ENCODE measurements at regions not wholly inside any gene's neighbourhood (a gene's known extent, or its start where the extent isn't known, plus 50 kb on each side); places are given as distances from the start of the nearest gene placed in this dataset.

DNA sequence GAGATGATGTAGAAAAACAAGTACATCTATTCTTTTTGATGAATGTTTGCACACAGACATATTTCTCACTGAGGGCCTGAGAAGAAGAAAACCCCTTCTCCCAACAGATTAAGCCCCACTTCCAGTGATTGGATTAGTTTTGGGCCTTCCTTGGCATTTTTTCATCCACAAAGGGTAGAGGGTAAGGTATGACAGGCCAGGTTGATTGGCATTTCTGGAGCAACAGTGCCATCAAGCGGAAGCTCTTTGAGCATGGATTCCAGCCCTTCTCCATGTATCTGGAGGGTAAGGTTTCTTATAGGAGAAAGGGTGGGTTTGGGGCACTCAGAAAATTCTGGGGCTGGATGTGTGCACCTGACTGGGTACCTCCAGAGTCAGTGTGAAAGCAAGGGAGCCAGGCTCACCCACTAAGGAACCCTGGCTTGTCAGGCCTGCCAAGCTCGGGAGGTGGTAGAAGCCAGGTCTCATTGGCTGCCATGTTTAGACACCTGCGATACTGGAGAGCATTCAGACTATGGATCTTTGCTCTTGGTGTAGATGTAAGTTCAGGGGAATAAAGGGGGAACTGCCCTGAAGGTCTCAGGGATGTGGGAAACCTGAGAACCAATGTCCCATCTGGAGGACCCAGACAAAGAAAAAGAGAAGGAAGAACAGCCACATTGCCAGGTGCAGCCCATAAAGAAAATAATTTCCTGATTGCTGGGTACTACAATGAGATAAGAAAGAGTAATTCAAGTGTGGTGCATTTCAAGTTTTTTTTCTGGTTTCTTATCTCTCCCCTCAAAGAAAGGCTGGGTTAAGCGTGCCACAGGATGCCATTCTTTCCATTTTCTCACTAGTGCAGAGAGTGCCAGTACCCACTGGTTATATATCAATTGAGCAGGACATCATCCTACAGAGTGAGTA, 222.3 kb upstream of the AGTR2 start (continued):
- TF ChIP-seq, protein P1, sequence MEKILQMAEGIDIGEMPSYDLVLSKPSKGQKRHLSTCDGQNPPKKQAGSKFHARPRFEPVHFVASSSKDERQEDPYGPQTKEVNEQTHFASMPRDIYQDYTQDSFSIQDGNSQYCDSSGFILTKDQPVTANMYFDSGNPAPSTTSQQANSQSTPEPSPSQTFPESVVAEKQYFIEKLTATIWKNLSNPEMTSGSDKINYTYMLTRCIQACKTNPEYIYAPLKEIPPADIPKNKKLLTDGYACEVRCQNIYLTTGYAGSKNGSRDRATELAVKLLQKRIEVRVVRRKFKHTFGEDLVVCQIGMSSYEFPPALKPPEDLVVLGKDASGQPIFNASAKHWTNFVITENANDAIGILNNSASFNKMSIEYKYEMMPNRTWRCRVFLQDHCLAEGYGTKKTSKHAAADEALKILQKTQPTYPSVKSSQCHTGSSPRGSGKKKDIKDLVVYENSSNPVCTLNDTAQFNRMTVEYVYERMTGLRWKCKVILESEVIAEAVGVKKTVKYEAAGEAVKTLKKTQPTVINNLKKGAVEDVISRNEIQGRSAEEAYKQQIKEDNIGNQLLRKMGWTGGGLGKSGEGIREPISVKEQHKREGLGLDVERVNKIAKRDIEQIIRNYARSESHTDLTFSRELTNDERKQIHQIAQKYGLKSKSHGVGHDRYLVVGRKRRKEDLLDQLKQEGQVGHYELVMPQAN (conservative IDR thresholded peaks at IDR 0.05), result no peak
- no peak for TF ChIP-seq CBX5 (IDR thresholded peaks at IDR 0.05; ENCODE audit: low read depth)
- TF ChIP-seq, protein P2, sequence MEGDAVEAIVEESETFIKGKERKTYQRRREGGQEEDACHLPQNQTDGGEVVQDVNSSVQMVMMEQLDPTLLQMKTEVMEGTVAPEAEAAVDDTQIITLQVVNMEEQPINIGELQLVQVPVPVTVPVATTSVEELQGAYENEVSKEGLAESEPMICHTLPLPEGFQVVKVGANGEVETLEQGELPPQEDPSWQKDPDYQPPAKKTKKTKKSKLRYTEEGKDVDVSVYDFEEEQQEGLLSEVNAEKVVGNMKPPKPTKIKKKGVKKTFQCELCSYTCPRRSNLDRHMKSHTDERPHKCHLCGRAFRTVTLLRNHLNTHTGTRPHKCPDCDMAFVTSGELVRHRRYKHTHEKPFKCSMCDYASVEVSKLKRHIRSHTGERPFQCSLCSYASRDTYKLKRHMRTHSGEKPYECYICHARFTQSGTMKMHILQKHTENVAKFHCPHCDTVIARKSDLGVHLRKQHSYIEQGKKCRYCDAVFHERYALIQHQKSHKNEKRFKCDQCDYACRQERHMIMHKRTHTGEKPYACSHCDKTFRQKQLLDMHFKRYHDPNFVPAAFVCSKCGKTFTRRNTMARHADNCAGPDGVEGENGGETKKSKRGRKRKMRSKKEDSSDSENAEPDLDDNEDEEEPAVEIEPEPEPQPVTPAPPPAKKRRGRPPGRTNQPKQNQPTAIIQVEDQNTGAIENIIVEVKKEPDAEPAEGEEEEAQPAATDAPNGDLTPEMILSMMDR (IDR thresholded peaks at IDR 0.05 in 2 of 3, conservative IDR thresholded peaks at IDR 0.05 in 1 of 3; ENCODE audit: control insufficient read depth in 2 of 3, extremely low read depth in 1 of 3, insufficient read depth in 1 of 3, low read depth in 3 of 3, low read length in 3 of 3), result peak; percentile 36 to 69 (median 47); a peak in 5 of 6 replicates
- TF ChIP-seq NR2F1 (conservative IDR thresholded peaks at IDR 0.05), result no peak
- TF ChIP-seq, protein P3, sequence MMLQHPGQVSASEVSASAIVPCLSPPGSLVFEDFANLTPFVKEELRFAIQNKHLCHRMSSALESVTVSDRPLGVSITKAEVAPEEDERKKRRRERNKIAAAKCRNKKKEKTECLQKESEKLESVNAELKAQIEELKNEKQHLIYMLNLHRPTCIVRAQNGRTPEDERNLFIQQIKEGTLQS (IDR thresholded peaks at IDR 0.05; ENCODE audit: borderline replicate concordance, extremely low read depth, low read depth, low read length), result no peak
- TF ChIP-seq RAD21 (IDR thresholded peaks at IDR 0.05; ENCODE audit: insufficient read depth, low read depth, low read length), result peak; percentile 84
- peak; percentile 59 for TF ChIP-seq ZNF384 (IDR thresholded peaks at IDR 0.05; ENCODE audit: borderline replicate concordance, low read depth, low read length)

All from GM12878 (cell line).